GM21619 (cell line): ENCODE measurements at regions not wholly inside any gene's neighbourhood (a gene's known extent, or its start where the extent isn't known, plus 50 kb on each side); places are given as distances from the start of the nearest gene placed in this dataset.

ENCODE experiments used
- ATAC-seq: cut with Tn5 transposase; IDR thresholded peaks from one replicate; pipeline ENCODE4 v1.9.1; 2021; ENCODE audit not compliant: unreplicated experiment

- no peak for ATAC-seq
Observed at GRCh38 chr3:194987571-194988494, 283.1 kb downstream of the XXYLT1 start.

GRCh38 chr3:194988495-194989165, 282.3 kb downstream of the XXYLT1 start:
- no peak for ATAC-seq

GRCh38 chr3:194989241-194989640, 281.7 kb downstream of the XXYLT1 start:
- no peak for ATAC-seq

GRCh38 chr3:194990454-194991337, 280.3 kb downstream of the XXYLT1 start:
- no peak for ATAC-seq

- ATAC-seq, result no peak
Observed at GRCh38 chr3:194991338-194991654, 279.7 kb downstream of the XXYLT1 start.

GRCh38 chr3:194993896-194994295, 277.1 kb downstream of the XXYLT1 start:
- no peak for ATAC-seq

- ATAC-seq, result no peak
Observed at GRCh38 chr3:194994551-194994981, 276.4 kb downstream of the XXYLT1 start.

- ATAC-seq, result no peak
Observed at GRCh38 chr3:194995334-194995733, 275.6 kb downstream of the XXYLT1 start.

- ATAC-seq, result no peak
Observed at GRCh38 chr3:194995922-194996321, 275.0 kb downstream of the XXYLT1 start.

GRCh38 chr3:194996746-194997145, 274.2 kb downstream of the XXYLT1 start:
- no peak for ATAC-seq

- ATAC-seq, result no peak
Observed at GRCh38 chr3:194998417-194998816, 272.5 kb downstream of the XXYLT1 start.

GRCh38 chr3:194998948-194999347, 272.0 kb downstream of the XXYLT1 start:
- no peak for ATAC-seq

GRCh38 chr3:194999491-194999890, 271.5 kb downstream of the XXYLT1 start:
- ATAC-seq, result no peak

GRCh38 chr3:195001261-195001660, 269.7 kb downstream of the XXYLT1 start:
- ATAC-seq, result no peak

GRCh38 chr3:195001961-195002861, 268.7 kb downstream of the XXYLT1 start:
- ATAC-seq, result no peak

GRCh38 chr3:195003006-195003892, 267.7 kb downstream of the XXYLT1 start:
- no peak for ATAC-seq

GRCh38 chr3:195003893-195004289, 267.1 kb downstream of the XXYLT1 start:
- no peak for ATAC-seq

GRCh38 chr3:195004512-195005250, 266.3 kb downstream of the XXYLT1 start:
- no peak for ATAC-seq

GRCh38 chr3:195005251-195005620, 265.7 kb downstream of the XXYLT1 start:
- ATAC-seq, result no peak
